ENCODE measurements at regions not wholly inside any gene's neighbourhood (a gene's known extent, or its start where the extent isn't known, plus 50 kb on each side); places are given as distances from the start of the nearest gene placed in this dataset.

DNA sequence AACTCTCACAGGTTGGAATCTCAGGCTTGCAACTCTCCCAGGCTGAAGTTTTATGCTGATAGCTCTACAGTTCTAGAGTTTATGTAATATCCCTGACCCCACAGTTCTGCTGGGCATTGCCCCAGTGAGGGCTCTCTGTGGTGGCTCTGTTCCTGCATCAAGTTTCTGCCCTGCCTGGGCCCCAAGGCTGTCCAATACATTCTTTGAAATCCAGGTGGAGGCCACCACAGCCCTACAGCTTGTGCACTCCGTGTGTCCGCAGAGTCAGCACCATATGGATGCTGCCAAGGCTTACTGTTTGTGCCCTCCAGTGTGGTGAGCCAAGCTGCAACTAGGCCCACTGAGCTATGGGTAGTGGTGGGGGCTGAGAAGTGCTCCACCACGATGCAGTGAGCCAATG lies 1141.2 kb upstream of the EPHA6 start:
- no peak for TF ChIP-seq CTCF (IDR thresholded peaks at IDR 0.05; ENCODE audit: low read depth, low read length, poor library complexity, severe bottlenecking)
- TF ChIP-seq EZH2phosphoT487 (IDR thresholded peaks at IDR 0.05; ENCODE audit: borderline replicate concordance, low read length), result no peak

Measured in DOHH2 (cell line).